Astrocyte of the spinal cord (primary cell): ENCODE measurements at regions not wholly inside any gene's neighbourhood (a gene's known extent, or its start where the extent isn't known, plus 50 kb on each side); places are given as distances from the start of the nearest gene placed in this dataset.

Source experiments
- DNase-seq: peaks from one replicate; pipeline ENCODE4 v3.0.0; 2011; ENCODE audit warnings: low read depth, low spot score
- H3K4me3 ChIP-seq: 2 replicates; pipeline ENCODE4 v1.5.1; 2011; ENCODE audit warnings: low read depth, mild to moderate bottlenecking, low read length, moderate library complexity
- CTCF ChIP-seq: IDR thresholded peaks from 2 replicates; pipeline ENCODE4 v1.5.1; 2012; ENCODE audit warnings: low read depth, mild to moderate bottlenecking, low read length, inconsistent platforms
- in situ Hi-C: cut with HindIII; loops from 2 replicates; pipeline ENCODE4 v1.10.0; 2017; ENCODE audit warnings: low sequenced_read_pairs

GRCh38 chr16:51875834-51876600 lies 670.9 kb downstream of the TOX3 start:
- TF ChIP-seq CTCF: no peak
- in situ Hi-C loops: no loop called here
- no peak for DNase-seq

GRCh38 chr16:51872524-51872923 lies 674.4 kb downstream of the TOX3 start:
- in situ Hi-C loops: no loop called here

More at GRCh38 chr16:51875834-51876600, 670.9 kb downstream of the TOX3 start:
- H3K4me3 ChIP-seq: no peak overlapping the region

GRCh38 chr16:51870296-51870854 lies 676.6 kb downstream of the TOX3 start:
- no peak overlapping the region for H3K4me3 ChIP-seq
- TF ChIP-seq CTCF: no peak
- no peak for DNase-seq
- in situ Hi-C loops: no loop called here

More at GRCh38 chr16:51872524-51872923, 674.4 kb downstream of the TOX3 start:
- no peak overlapping the region for H3K4me3 ChIP-seq
- no peak for DNase-seq
- no peak for TF ChIP-seq CTCF

GRCh38 chr16:51869176-51869575 lies 677.8 kb downstream of the TOX3 start:
- no peak for TF ChIP-seq CTCF
- in situ Hi-C loops: no loop called here
- no peak overlapping the region for H3K4me3 ChIP-seq
- no peak for DNase-seq

- H3K4me3 ChIP-seq: no peak overlapping the region
- no peak for TF ChIP-seq CTCF
- in situ Hi-C loops: no loop called here
- no peak for DNase-seq
These were observed 678.3 kb downstream of the TOX3 start for GRCh38 chr16:51868631-51869030.

- no peak for TF ChIP-seq CTCF
- in situ Hi-C loops: no loop called here
- DNase-seq: no peak
- no peak overlapping the region for H3K4me3 ChIP-seq
These were observed 679.4 kb downstream of the TOX3 start for GRCh38 chr16:51867386-51868065.
